ENCODE measurements at regions not wholly inside any gene's neighbourhood (a gene's known extent, or its start where the extent isn't known, plus 50 kb on each side); places are given as distances from the start of the nearest gene placed in this dataset.

GRCh38 chr7:45482451-45482850, 91.7 kb upstream of the ADCY1 start:
- TF ChIP-seq CTCF (IDR thresholded peaks at IDR 0.05), result no peak
- no peak overlapping the region for H3K4me2 ChIP-seq (replicated peaks; ENCODE audit: extremely low read depth, low read length, poor library complexity, severe bottlenecking)
- no peaks in the 10 kb centered on the region for H3K79me2 ChIP-seq (ENCODE audit: insufficient read depth, low read length)
- no peaks in the 10 kb centered on the region for H3K9me3 ChIP-seq (replicated peaks in 1 of 2; ENCODE audit: control insufficient read depth in 1 of 2, insufficient read depth in 1 of 2, low read length in 2 of 2)
- no peak overlapping the region for H3K4me3 ChIP-seq (replicated peaks in 1 of 3; ENCODE audit: low read depth in 2 of 3, low read length in 3 of 3)
- no peak overlapping the region for H3K27ac ChIP-seq (ENCODE audit: low read depth in 1 of 2, low read length in 2 of 2)
- H3K4me1 Mint-ChIP-seq, result no peaks in the 10 kb centered on the region
- H3K36me3 ChIP-seq (replicated peaks in 1 of 2; ENCODE audit: control insufficient read depth in 1 of 2, insufficient read depth in 2 of 2, low read length in 2 of 2), result no peaks in the 10 kb centered on the region
- H3K27me3 ChIP-seq (ENCODE audit: control insufficient read depth in 2 of 2, insufficient read depth in 2 of 2, low read length in 2 of 2), result no peaks in the 10 kb centered on the region
- WGBS (ENCODE audit: insufficient coverage), result 83% methylated on average over 2 of the region's 3 CpGs
- no peaks in the 10 kb centered on the region for H4K20me1 ChIP-seq (ENCODE audit: insufficient read depth, low read length)
- H3K36me3 Mint-ChIP-seq, result no peaks in the 10 kb centered on the region
- intact Hi-C loops (cut with micrococcal nuclease), result no loop called here
- peaks cover 0 to 7% (median 2%) of the 10 kb centered on the region in 7 donors for H3K9me3 Mint-ChIP-seq
- no peak overlapping the region for H3K9ac ChIP-seq (ENCODE audit: insufficient read depth, low read length, poor library complexity, severe bottlenecking)
- no peaks in the 10 kb centered on the region for H3K4me1 ChIP-seq (ENCODE audit: control insufficient read depth in 1 of 2, insufficient read depth in 2 of 2, low read length in 2 of 2)
- H3K27ac Mint-ChIP-seq, result no peak overlapping the region
- no peak overlapping the region for H2AFZ ChIP-seq (ENCODE audit: insufficient read depth, low read depth, low read length, poor library complexity, severe bottlenecking)
- H3K27me3 Mint-ChIP-seq (ENCODE audit: low read depth in 3 of 3), result peaks cover 1 to 3% (median 2%) of the 10 kb centered on the region in 3 donors
- no peak for DNase-seq
- H3K4me3 Mint-ChIP-seq, result no peak overlapping the region

- no peak overlapping the region for H2AFZ ChIP-seq (ENCODE audit: insufficient read depth, low read depth, low read length, poor library complexity, severe bottlenecking)
- H3K9me3 ChIP-seq (replicated peaks in 1 of 2; ENCODE audit: control insufficient read depth in 1 of 2, insufficient read depth in 1 of 2, low read length in 2 of 2), result no peaks in the 10 kb centered on the region
- no peak overlapping the region for H3K4me2 ChIP-seq (replicated peaks; ENCODE audit: extremely low read depth, low read length, poor library complexity, severe bottlenecking)
- no peaks in the 10 kb centered on the region for H3K4me1 ChIP-seq (ENCODE audit: control insufficient read depth in 1 of 2, insufficient read depth in 2 of 2, low read length in 2 of 2)
- no peaks in the 10 kb centered on the region for H3K36me3 ChIP-seq (replicated peaks in 1 of 2; ENCODE audit: control insufficient read depth in 1 of 2, insufficient read depth in 2 of 2, low read length in 2 of 2)
- no peaks in the 10 kb centered on the region for H3K79me2 ChIP-seq (ENCODE audit: insufficient read depth, low read length)
- H3K27me3 ChIP-seq (ENCODE audit: control insufficient read depth in 2 of 2, insufficient read depth in 2 of 2, low read length in 2 of 2), result no peaks in the 10 kb centered on the region
- 39% methylated on average over 4 of the region's 7 CpGs for WGBS (ENCODE audit: insufficient coverage)
- H4K20me1 ChIP-seq (ENCODE audit: insufficient read depth, low read length), result no peaks in the 10 kb centered on the region
- H3K4me3 ChIP-seq (replicated peaks in 1 of 3; ENCODE audit: low read depth in 2 of 3, low read length in 3 of 3), result no peak overlapping the region
- Mint-ChIP-seq H3K4me1 (no peaks in the 10 kb centered on the region), H3K27me3 (ENCODE audit: low read depth in 3 of 3) (peaks cover 0 to 2% (median 0%) of the 10 kb centered on the region in 3 donors), H3K27ac (no peak overlapping the region), H3K9me3 (peaks cover 0 to 7% (median 2%) of the 10 kb centered on the region in 7 donors), H3K4me3 (no peak overlapping the region), H3K36me3 (no peaks in the 10 kb centered on the region)
- no peak for TF ChIP-seq CTCF (IDR thresholded peaks at IDR 0.05)
- no peak overlapping the region for H3K9ac ChIP-seq (ENCODE audit: insufficient read depth, low read length, poor library complexity, severe bottlenecking)
- DNase-seq, result no peak
- intact Hi-C loops (cut with micrococcal nuclease), result no loop called here
- no peak overlapping the region for H3K27ac ChIP-seq (ENCODE audit: low read depth in 1 of 2, low read length in 2 of 2)
Observed at GRCh38 chr7:45484094-45484493, 90.1 kb upstream of the ADCY1 start.
